Natural killer cell (primary cell): ENCODE measurements at regions not wholly inside any gene's neighbourhood (a gene's known extent, or its start where the extent isn't known, plus 50 kb on each side); places are given as distances from the start of the nearest gene placed in this dataset.

ENCODE experiments used
- ATAC-seq, 3 donors: fragments of 150-1000 bp in 2 of 3; fragments of 200-7000 bp in 1 of 3; cut with Tn5 transposase; 1 replicate in 1 of 3; 2 replicates in 2 of 3; pipeline ENCODE4 v1.10.0; 2021; ENCODE audit warnings: mild to moderate bottlenecking in 2 of 3, moderate library complexity in 2 of 3
- DNase-seq, 2 donors: peaks; one replicate each; pipeline versions ENCODE4 v3.0.0 to v3.0.0-alpha.2; 2013 to 2021; ENCODE audit warnings: mixed read lengths in 1 of 2
- H3K27ac ChIP-seq: one replicate; pipeline ENCODE4 v1.5.1; 2013; ENCODE audit warnings: mild to moderate bottlenecking, low read length
- H3K27me3 ChIP-seq: one replicate; pipeline ENCODE4 v1.6.1; 2013; ENCODE audit warnings: low read length; ENCODE audit not compliant: control insufficient read depth, insufficient read depth
- H3K36me3 ChIP-seq: one replicate; pipeline ENCODE4 v1.6.1; 2013; ENCODE audit warnings: low read length; ENCODE audit not compliant: control insufficient read depth, insufficient read depth
- H3K4me1 ChIP-seq: one replicate; pipeline ENCODE4 v1.6.1; 2013; ENCODE audit warnings: low read length; ENCODE audit not compliant: control insufficient read depth, insufficient read depth
- H3K4me3 ChIP-seq: one replicate; pipeline ENCODE4 v1.5.1; 2013; ENCODE audit warnings: low read length
- H3K9me3 ChIP-seq: one replicate; pipeline ENCODE4 v1.6.1; 2013; ENCODE audit warnings: low read length; ENCODE audit not compliant: control insufficient read depth, insufficient read depth
- H3K27ac Mint-ChIP-seq, 2 donors: one replicate each; pipeline ENCODE4 v1.8.0; 2022; ENCODE audit warnings: mild to moderate bottlenecking in 2 of 2, mixed read lengths in 2 of 2, moderate library complexity in 1 of 2
- H3K27me3 Mint-ChIP-seq, 2 donors: one replicate each; pipeline ENCODE4 v1.8.0; 2022; ENCODE audit warnings: low read depth in 2 of 2, mixed read lengths in 2 of 2
- H3K36me3 Mint-ChIP-seq: one replicate; pipeline ENCODE4 v1.8.0; 2022; ENCODE audit warnings: mixed read lengths
- H3K4me1 Mint-ChIP-seq, 2 donors: one replicate each; pipeline ENCODE4 v1.8.0; 2022; ENCODE audit warnings: mixed read lengths in 2 of 2
- H3K4me3 Mint-ChIP-seq: one replicate; pipeline ENCODE4 v1.8.0; 2022; ENCODE audit warnings: mild to moderate bottlenecking, moderate library complexity, mixed read lengths
- H3K9me3 Mint-ChIP-seq, 2 donors: one replicate each; pipeline ENCODE4 v1.8.0; 2022; ENCODE audit warnings: mixed read lengths in 2 of 2
- WGBS: methylation state at CpG from one replicate; pipeline ENCODE4 v1.1.7; 2013; ENCODE audit warnings: missing lambda C conversion rate; ENCODE audit not compliant: insufficient coverage; 5-methylcytosine and 5-hydroxymethylcytosine counted together
- intact Hi-C: fragments of 100-400 bp; cut with micrococcal nuclease; formaldehyde crosslinking; loops from one replicate; pipeline ENCODE4 v1.14.2; 2022
- TF ChIP-seq, protein P1 (sequence below): fragments of 200-600 bp; IDR thresholded peaks from one replicate; pipeline ENCODE4 v1.8.0; 2022; ENCODE audit warnings: antibody characterized with exemption

DNA sequence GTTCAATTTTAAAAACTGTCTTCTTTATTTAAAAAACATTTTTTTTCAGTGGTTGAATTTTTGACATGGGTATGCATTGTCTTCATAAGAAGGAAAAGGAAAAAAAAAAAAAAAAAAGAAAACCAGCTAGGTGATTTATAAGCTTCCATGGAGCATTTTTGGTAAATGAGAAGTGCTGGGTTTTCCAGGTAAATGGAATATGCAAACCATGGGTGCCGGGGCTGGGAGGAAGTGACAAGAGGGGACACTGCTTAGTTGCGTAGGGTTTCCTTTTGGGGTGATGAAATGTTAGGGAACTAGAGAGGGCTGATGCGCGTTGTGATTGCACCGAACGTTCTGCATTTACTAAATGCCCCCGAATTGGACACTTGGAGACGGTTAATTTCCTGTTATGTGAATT lies 217.4 kb upstream of the FOXF1 start:
- H3K9me3 Mint-ChIP-seq, result no peaks in the 10 kb centered on the region
- Histone ChIP-seq H3K27me3 (peaks cover 13% of the 10 kb centered on the region), H3K36me3 (no peaks in the 10 kb centered on the region), H3K27ac (no peak overlapping the region), H3K9me3 (no peaks in the 10 kb centered on the region), H3K4me1 (no peaks in the 10 kb centered on the region), H3K4me3 (no peak overlapping the region)
- no peak overlapping the region for H3K27ac Mint-ChIP-seq
- intact Hi-C loops, result no loop called here
- no peak overlapping the region for H3K4me3 Mint-ChIP-seq
- no peaks in the 10 kb centered on the region for H3K36me3 Mint-ChIP-seq
- DNase-seq (no peak), ATAC-seq (no peak)
- peaks cover 72 to 84% of the 10 kb centered on the region in 2 donors for H3K27me3 Mint-ChIP-seq
- TF ChIP-seq, protein P1, sequence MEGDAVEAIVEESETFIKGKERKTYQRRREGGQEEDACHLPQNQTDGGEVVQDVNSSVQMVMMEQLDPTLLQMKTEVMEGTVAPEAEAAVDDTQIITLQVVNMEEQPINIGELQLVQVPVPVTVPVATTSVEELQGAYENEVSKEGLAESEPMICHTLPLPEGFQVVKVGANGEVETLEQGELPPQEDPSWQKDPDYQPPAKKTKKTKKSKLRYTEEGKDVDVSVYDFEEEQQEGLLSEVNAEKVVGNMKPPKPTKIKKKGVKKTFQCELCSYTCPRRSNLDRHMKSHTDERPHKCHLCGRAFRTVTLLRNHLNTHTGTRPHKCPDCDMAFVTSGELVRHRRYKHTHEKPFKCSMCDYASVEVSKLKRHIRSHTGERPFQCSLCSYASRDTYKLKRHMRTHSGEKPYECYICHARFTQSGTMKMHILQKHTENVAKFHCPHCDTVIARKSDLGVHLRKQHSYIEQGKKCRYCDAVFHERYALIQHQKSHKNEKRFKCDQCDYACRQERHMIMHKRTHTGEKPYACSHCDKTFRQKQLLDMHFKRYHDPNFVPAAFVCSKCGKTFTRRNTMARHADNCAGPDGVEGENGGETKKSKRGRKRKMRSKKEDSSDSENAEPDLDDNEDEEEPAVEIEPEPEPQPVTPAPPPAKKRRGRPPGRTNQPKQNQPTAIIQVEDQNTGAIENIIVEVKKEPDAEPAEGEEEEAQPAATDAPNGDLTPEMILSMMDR, result no peak
- WGBS, result 74% methylated on average over 8 of the region's 8 CpGs
- no peaks in the 10 kb centered on the region for H3K4me1 Mint-ChIP-seq

DNA sequence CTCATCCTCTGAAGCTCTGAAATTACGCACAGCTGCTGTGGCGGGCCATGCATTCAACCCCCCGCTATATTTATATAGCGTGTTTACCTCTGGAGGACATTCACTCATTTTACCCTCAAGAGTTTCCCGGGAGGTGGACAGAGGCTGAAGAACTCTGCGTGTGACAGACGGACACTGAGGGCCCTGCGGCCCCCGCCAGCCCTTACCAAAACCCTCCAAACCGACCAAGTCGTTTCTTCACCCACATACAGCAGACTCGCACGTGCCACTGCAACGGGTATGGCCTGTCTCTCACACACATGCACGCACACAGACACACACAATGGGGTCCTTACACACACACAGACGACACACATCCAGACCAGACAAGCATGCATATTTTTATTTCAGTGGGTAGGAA lies 216.4 kb upstream of the FOXF1 start:
- 81% methylated on average over 16 of the region's 16 CpGs for WGBS
- H3K27me3 ChIP-seq, result peaks cover 13% of the 10 kb centered on the region

DNA sequence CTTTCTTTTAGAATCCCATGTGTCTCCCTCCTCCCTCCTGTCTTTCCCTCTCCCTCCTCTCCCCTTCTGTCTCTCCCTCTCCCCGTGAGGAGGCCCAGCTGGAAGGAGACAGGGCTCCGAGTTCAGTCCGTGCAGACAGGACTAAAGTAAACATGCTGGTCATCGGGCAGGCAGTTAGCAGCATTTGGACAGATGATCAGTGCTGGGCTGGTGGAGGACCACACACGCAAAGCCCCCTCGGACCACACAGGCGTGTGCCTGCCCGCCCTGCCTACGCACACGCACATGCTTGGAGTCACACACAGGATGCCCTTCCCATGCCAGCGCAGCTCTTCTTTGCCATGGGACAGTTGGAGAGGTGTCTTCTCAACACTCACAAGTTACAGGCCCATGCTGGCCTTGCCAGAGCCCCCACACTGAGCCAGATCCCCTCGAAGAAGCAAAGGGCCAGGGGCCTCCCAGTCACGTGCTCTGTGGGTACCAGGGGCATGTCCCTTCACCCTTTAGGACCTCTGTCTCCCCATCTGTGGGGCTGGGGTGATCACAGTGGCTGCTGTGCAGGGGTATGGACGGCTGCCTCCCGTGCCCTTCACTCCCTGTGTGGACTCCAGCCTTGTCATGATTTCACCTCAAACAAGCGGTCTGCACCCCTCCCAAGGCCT lies 215.7 kb upstream of the FOXF1 start:
- no peaks in the 10 kb centered on the region for H3K9me3 ChIP-seq
- DNase-seq (no peak), ATAC-seq (no peak)
- no peak overlapping the region for H3K4me3 ChIP-seq
- no peaks in the 10 kb centered on the region for H3K4me1 Mint-ChIP-seq
- no peaks in the 10 kb centered on the region for H3K9me3 Mint-ChIP-seq
- intact Hi-C loops, result no loop called here
- no peaks in the 10 kb centered on the region for H3K36me3 ChIP-seq
- H3K27me3 ChIP-seq, result peaks cover 7% of the 10 kb centered on the region
- TF ChIP-seq, protein P1, result no peak
- H3K36me3 Mint-ChIP-seq, result no peaks in the 10 kb centered on the region
- no peak overlapping the region for H3K27ac ChIP-seq
- peaks cover 69 to 82% of the 10 kb centered on the region in 2 donors for H3K27me3 Mint-ChIP-seq
- 66% methylated on average over 16 of the region's 16 CpGs for whole genome bisulfite sequencing
- H3K4me3 Mint-ChIP-seq, result no peak overlapping the region
- H3K27ac Mint-ChIP-seq, result no peak overlapping the region
- no peaks in the 10 kb centered on the region for H3K4me1 ChIP-seq

More for the DNA sequence above, 216.4 kb upstream of the FOXF1 start:
- H3K4me1 Mint-ChIP-seq, result no peaks in the 10 kb centered on the region
- DNase-seq, result no peak
- H3K27me3 Mint-ChIP-seq, result peaks cover 72 to 84% of the 10 kb centered on the region in 2 donors
- intact Hi-C loops, result no loop called here
- H3K27ac Mint-ChIP-seq, result no peak overlapping the region
- H3K4me1 ChIP-seq, result no peaks in the 10 kb centered on the region
- H3K27ac ChIP-seq, result no peak overlapping the region
- H3K4me3 ChIP-seq, result no peak overlapping the region
- TF ChIP-seq, protein P1, result no peak
- ATAC-seq, result no peak
- H3K9me3 Mint-ChIP-seq, result no peaks in the 10 kb centered on the region
- no peaks in the 10 kb centered on the region for H3K36me3 Mint-ChIP-seq
- no peaks in the 10 kb centered on the region for H3K9me3 ChIP-seq
- H3K4me3 Mint-ChIP-seq, result no peak overlapping the region
- no peaks in the 10 kb centered on the region for H3K36me3 ChIP-seq

DNA sequence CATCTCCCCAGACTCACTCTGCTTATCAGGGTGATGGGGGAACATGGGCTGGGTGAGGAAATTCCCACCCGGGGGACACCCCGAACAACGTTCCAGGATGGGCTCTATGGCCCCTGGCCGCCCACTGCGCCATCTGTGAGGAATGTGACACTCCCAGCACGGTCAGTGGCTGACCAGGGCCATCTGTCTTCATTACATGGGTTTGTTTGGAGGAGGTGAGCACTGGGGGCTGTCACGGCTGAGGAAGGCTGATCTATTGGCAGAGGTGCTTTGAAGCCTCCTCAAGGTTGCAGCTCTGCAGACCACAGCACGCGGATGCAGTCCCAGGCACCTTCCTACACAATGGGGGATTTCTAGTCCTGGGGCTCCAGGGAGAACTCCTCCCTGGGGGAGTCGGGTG lies 214.1 kb upstream of the FOXF1 start:
- TF ChIP-seq, protein P1, result no peak
- Mint-ChIP-seq H3K9me3 (no peaks in the 10 kb centered on the region), H3K4me1 (peaks cover 0 to 4% of the 10 kb centered on the region in 2 donors), H3K36me3 (no peaks in the 10 kb centered on the region), H3K4me3 (no peak overlapping the region), H3K27me3 (peaks cover 67 to 78% of the 10 kb centered on the region in 2 donors), H3K27ac (no peak overlapping the region)
- H3K27me3 ChIP-seq, result peaks cover 5% of the 10 kb centered on the region
- H3K4me3 ChIP-seq, result no peak overlapping the region
- no peak overlapping the region for H3K27ac ChIP-seq
- H3K36me3 ChIP-seq, result no peaks in the 10 kb centered on the region
- WGBS, result 29% methylated on average over 10 of the region's 10 CpGs
- DNase-seq, result no peak
- no peaks in the 10 kb centered on the region for H3K9me3 ChIP-seq
- no peak for ATAC-seq
- no peaks in the 10 kb centered on the region for H3K4me1 ChIP-seq
- intact Hi-C loops, result no loop called here
